ENCODE measurements at regions not wholly inside any gene's neighbourhood (a gene's known extent, or its start where the extent isn't known, plus 50 kb on each side); places are given as distances from the start of the nearest gene placed in this dataset.

GRCh38 chr1:8158995-8159394, 132.9 kb upstream of the ERRFI1 start:
- 91 to 97% (median 92%) methylated on average over 4 of the region's 4 CpGs for WGBS, 3 donors
- H3K27me3 ChIP-seq, result no peaks in the 10 kb centered on the region
- H3K9me3 ChIP-seq, result no peaks in the 10 kb centered on the region
- H3K4me1 ChIP-seq (ENCODE audit: insufficient read depth), result no peaks in the 10 kb centered on the region
- no peaks in the 10 kb centered on the region for H3K36me3 ChIP-seq
- H3K4me3 ChIP-seq, result no peak overlapping the region
- DNase-seq, result no peak
- TF ChIP-seq CTCF (IDR thresholded peaks at IDR 0.05), result no peak
- TF ChIP-seq POLR2A (IDR thresholded peaks at IDR 0.05), result no peak
- TF ChIP-seq EP300 (IDR thresholded peaks at IDR 0.05), result no peak
- intact Hi-C loops (cut with DNase I), result no loop called here
- H3K27ac ChIP-seq, result no peak overlapping the region

GRCh38 chr1:8157765-8158164, 131.7 kb upstream of the ERRFI1 start:
- no peak overlapping the region for H3K4me3 ChIP-seq
- no peaks in the 10 kb centered on the region for H3K4me1 ChIP-seq (ENCODE audit: insufficient read depth)
- H3K36me3 ChIP-seq, result no peaks in the 10 kb centered on the region
- H3K9me3 ChIP-seq, result no peaks in the 10 kb centered on the region
- intact Hi-C loops (cut with DNase I), result no loop called here
- DNase-seq, result no peak
- no peaks in the 10 kb centered on the region for H3K27me3 ChIP-seq
- H3K27ac ChIP-seq, result no peak overlapping the region
- TF ChIP-seq CTCF (IDR thresholded peaks at IDR 0.05), result no peak
- no peak for TF ChIP-seq EP300 (IDR thresholded peaks at IDR 0.05)
- TF ChIP-seq POLR2A (IDR thresholded peaks at IDR 0.05), result no peak
- 91 to 100% (median 94%) methylated on average over 2 of the region's 2 CpGs for WGBS, 3 donors

- no peak for DNase-seq
- no peaks in the 10 kb centered on the region for H3K9me3 ChIP-seq
- intact Hi-C loops (cut with DNase I), result no loop called here
- H3K4me3 ChIP-seq, result no peak overlapping the region
- WGBS, 3 donors, result 55 to 62% (median 62%) methylated on average over 14 of the region's 14 CpGs
- H3K4me1 ChIP-seq (ENCODE audit: insufficient read depth), result no peaks in the 10 kb centered on the region
- no peak overlapping the region for H3K27ac ChIP-seq
- H3K36me3 ChIP-seq, result no peaks in the 10 kb centered on the region
- no peak for TF ChIP-seq EP300 (IDR thresholded peaks at IDR 0.05)
- no peak for TF ChIP-seq POLR2A (IDR thresholded peaks at IDR 0.05)
- no peak for TF ChIP-seq CTCF (IDR thresholded peaks at IDR 0.05)
- no peaks in the 10 kb centered on the region for H3K27me3 ChIP-seq
Measured at GRCh38 chr1:8155528-8156186, 129.5 kb upstream of the ERRFI1 start.

GRCh38 chr1:8154621-8155052, 128.5 kb upstream of the ERRFI1 start:
- no peak for DNase-seq
- no peaks in the 10 kb centered on the region for H3K4me1 ChIP-seq (ENCODE audit: insufficient read depth)
- intact Hi-C loops (cut with DNase I), result no loop called here
- WGBS, 3 donors, result 69 to 74% (median 69%) methylated on average over 15 of the region's 15 CpGs
- H3K27me3 ChIP-seq, result no peaks in the 10 kb centered on the region
- TF ChIP-seq POLR2A (IDR thresholded peaks at IDR 0.05) (no peak), CTCF (IDR thresholded peaks at IDR 0.05) (no peak), EP300 (IDR thresholded peaks at IDR 0.05) (no peak)
- H3K4me3 ChIP-seq, result no peak overlapping the region
- H3K36me3 ChIP-seq, result no peaks in the 10 kb centered on the region
- no peaks in the 10 kb centered on the region for H3K9me3 ChIP-seq
- H3K27ac ChIP-seq, result no peak overlapping the region

All from ovary (tissue), 7 donors.